Cardiac fibroblast (primary cell): ENCODE measurements at regions not wholly inside any gene's neighbourhood (a gene's known extent, or its start where the extent isn't known, plus 50 kb on each side); places are given as distances from the start of the nearest gene placed in this dataset.

ENCODE experiments used
- DNase-seq, 2 donors: peaks; one replicate each; pipeline versions ENCODE4 v3.0.0 to v3.0.0-alpha.2; 2010; ENCODE audit warnings: low read depth in 2 of 2
- H3K4me3 ChIP-seq, 2 donors: replicated peaks in 1 of 2; 1 replicate in 1 of 2; 2 replicates in 1 of 2; pipeline ENCODE4 v1.5.1; 2011; ENCODE audit warnings: low read depth in 2 of 2, low read length in 2 of 2, mild to moderate bottlenecking in 2 of 2, moderate library complexity in 1 of 2
- TF ChIP-seq, protein P1 (sequence below): IDR thresholded peaks from one replicate; pipeline ENCODE4 v1.5.1; 2011; ENCODE audit warnings: low read depth, mild to moderate bottlenecking, low read length, inconsistent platforms

DNA sequence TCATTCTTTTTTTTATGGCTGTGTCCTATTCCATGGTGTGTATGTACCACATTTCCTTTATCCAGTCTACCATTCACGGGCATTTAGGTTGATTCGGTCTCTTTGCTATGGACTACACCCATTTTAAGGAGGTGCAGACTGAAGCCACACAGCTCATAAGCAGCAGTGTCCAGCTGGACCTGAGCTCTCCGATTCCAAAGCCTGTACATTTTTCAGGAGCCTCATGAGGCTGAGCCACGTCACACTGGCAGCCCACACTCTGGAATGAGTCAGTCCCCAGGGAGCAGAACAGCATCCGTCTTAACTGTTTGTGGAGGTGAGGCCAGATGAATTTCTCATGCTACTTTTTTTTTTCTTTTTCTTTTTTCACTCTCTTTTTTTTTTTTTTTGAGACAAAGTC is 116.1 kb downstream of the C16orf95 start:
- TF ChIP-seq, protein P1, sequence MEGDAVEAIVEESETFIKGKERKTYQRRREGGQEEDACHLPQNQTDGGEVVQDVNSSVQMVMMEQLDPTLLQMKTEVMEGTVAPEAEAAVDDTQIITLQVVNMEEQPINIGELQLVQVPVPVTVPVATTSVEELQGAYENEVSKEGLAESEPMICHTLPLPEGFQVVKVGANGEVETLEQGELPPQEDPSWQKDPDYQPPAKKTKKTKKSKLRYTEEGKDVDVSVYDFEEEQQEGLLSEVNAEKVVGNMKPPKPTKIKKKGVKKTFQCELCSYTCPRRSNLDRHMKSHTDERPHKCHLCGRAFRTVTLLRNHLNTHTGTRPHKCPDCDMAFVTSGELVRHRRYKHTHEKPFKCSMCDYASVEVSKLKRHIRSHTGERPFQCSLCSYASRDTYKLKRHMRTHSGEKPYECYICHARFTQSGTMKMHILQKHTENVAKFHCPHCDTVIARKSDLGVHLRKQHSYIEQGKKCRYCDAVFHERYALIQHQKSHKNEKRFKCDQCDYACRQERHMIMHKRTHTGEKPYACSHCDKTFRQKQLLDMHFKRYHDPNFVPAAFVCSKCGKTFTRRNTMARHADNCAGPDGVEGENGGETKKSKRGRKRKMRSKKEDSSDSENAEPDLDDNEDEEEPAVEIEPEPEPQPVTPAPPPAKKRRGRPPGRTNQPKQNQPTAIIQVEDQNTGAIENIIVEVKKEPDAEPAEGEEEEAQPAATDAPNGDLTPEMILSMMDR, result no peak
- no peak overlapping the region for H3K4me3 ChIP-seq
- peak; percentile 99 to 100 for DNase-seq

DNA sequence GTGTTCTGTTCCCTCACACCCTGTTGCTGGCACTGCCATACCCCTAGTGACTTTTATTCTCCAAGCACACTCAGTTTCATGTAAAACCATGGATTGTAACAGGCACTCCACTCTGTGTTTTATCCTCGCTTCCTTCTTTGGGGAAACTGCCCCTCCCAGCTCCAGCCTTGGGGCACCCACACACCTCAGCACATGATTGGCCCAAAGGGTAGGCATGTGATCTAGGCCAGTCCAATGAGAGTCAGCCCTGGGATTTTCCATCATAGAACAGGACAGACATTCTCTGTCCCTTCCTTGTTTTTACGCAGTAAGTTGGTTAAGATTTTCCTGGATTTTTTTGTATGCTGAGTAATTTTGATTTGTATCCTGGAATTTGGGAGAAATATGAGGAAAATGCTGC is 115.4 kb downstream of the C16orf95 start:
- peak in 1 of 2 donors; percentile 22 for DNase-seq
- no peak overlapping the region for H3K4me3 ChIP-seq
- TF ChIP-seq, protein P1, result no peak

DNA sequence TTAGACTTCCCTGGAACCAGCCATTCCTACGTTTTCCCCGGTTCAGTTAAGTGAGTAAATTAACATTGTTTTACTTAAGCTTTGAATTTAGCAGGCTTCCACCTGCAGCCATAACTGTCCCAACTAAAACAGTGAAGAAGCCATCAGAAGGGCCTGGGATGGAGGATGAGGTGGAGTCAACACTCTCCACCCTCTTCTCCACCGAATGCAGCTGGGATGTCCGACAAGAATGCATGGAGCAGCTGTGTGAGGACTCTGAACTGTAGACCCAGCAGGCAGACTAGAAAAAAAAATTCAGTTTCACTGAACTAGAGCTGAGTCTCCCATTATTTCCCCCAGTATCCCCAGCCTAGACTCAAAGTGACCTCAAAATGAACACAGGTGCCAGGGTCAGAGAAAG is 114.8 kb downstream of the C16orf95 start:
- H3K4me3 ChIP-seq, result no peak overlapping the region
- peak; percentile 36 to 77 for DNase-seq
- TF ChIP-seq, protein P1, result no peak

DNA sequence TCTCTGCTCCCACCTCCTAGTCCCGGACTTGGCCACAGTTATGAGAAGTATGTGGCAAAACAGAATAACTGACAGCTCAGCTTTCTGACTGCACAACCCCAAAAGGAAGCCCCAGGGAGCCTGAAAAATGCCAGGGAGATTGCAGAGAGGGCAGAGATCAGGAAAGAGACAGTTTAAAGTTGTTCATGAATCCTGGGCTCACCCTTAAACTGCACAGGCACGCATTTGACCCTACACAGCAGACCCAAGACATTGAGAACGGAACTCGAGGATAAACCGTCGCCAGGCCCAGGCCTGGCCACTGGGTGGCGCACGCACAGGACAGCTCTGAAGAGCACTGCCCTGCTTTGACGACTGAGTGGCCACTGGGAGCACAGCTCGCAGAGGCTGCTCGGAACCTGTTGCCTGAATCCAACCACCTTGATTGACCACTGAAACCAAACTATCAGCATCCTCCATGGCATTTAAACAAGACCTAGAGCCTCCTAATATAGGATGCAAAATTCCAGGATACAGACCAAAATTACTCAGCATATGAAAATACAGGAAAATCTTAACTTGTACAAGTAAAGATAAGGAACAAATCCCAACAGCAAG is 114.0 kb downstream of the C16orf95 start:
- peak; percentile 89 to 92 for DNase-seq
- no peak overlapping the region for H3K4me3 ChIP-seq
- TF ChIP-seq, protein P1, result peak; percentile 93

DNA sequence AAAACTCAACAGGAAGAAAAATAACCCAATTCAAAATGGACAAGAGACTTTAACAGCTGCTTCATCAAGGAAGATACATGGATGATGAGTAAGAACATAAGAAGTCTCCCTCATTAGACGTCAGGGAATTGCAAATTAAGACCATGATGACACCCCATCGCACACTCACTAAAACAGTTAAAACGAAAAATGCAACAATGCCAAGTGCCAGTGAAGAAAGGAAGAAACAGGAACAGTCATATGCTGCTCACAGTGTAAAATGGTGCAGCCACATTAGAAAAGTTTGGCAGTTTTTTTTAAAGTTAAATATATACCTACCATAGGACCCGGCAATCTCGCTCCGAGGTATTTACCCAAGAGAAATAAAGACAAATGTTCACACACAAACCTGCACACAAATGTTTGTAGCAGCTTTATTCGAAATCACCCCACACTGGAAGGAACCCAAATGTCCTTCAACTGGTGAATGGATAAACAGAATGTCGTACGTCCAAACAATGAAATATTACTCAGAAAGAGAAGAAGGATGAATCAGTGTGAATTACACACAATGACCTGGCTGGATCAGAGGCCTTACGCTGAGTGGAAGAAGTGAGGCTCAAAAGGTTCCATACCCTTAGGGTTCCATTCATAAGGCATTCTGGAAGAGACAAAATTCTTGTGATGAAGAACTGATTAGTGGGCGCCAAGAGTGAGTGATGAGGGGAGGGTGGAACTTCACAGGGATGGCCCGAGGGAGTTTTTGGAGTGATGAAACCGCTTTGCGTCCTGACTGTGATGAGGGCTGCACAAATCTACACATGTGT is 110.3 kb downstream of the C16orf95 start:
- H3K4me3 ChIP-seq, result peak overlapping the region in 1 of 2 donors; percentile 13
- peak; percentile 56 to 94 for DNase-seq
- TF ChIP-seq, protein P1, result no peak

DNA sequence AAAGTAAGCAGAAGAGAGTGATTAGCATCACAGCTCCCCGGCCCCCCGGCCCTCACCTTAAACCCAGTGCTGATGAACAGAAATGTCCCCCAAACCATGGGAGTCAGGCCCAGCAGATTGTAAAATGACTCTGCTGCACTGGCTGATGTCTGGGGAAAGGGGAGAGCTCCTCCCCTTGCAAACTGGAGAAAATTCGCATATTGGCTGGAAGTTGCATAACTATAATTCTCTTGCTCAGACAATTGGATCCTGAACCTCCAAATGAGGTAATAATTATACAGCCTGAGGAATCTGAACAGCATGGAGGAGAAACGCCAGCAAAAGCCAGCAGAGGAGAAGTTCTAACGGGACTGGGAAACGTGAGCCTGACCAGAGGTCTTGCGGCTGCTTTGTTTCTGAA is 109.7 kb downstream of the C16orf95 start:
- H3K4me3 ChIP-seq, result peak overlapping the region in 1 of 2 donors; percentile 13
- peak; percentile 86 to 93 for DNase-seq
- TF ChIP-seq, protein P1, result no peak
